K562 (cell line): ENCODE measurements at regions not wholly inside any gene's neighbourhood (a gene's known extent, or its start where the extent isn't known, plus 50 kb on each side); places are given as distances from the start of the nearest gene placed in this dataset.

Experiments
- BRD4 ChIP-seq: fragments of 200-600 bp; sonication (generic); IDR thresholded peaks from 2 replicates; pipeline ENCODE4 v1.6.1; 2017; ENCODE audit warnings: inconsistent platforms
- CHCHD3 ChIP-seq: fragments of 250-450 bp; sonication (Bioruptor Pico); IDR thresholded peaks from 2 replicates; pipeline ENCODE4 v2.1.2; 2022; ENCODE audit warnings: mild to moderate bottlenecking
- EP300 ChIP-seq: IDR thresholded peaks from 2 replicates; pipeline ENCODE4 v1.6.1; 2012; ENCODE audit warnings: low read length, improper control_type of control experiment
- FOXM1 ChIP-seq, 2 experiments: fragments of 450-650 bp in 1 of 2; sonication (generic) in 1 of 2; formaldehyde crosslinking in 1 of 2; IDR thresholded peaks; 2 replicates each; pipeline versions ENCODE4 v1.6.1 to v1.9.0; 2017 to 2022; ENCODE audit warnings: low read depth in 2 of 2, mild to moderate bottlenecking in 2 of 2, missing genetic modification reagents in 1 of 2, moderate library complexity in 1 of 2
- GTF3C2 ChIP-seq: IDR thresholded peaks from 3 replicates; pipeline ENCODE4 v1.6.1; 2011; ENCODE audit warnings: borderline replicate concordance, mild to moderate bottlenecking, moderate library complexity; ENCODE audit not compliant: insufficient read length; ENCODE audit errors: extremely low read depth
- LEF1 ChIP-seq: fragments of 450-650 bp; IDR thresholded peaks from 2 replicates; pipeline ENCODE4 v1.6.1; 2016; ENCODE audit warnings: mild to moderate bottlenecking
- NBN ChIP-seq: fragments of 450-650 bp; IDR thresholded peaks from 2 replicates; pipeline ENCODE4 v1.6.1; 2016; ENCODE audit warnings: low read depth, mild to moderate bottlenecking
- NEUROD1 ChIP-seq: fragments of 150-350 bp; IDR thresholded peaks from 2 replicates; pipeline ENCODE4 v1.6.1; 2014; ENCODE audit warnings: borderline replicate concordance, low read length, low read depth; ENCODE audit not compliant: partially characterized antibody
- SIN3A ChIP-seq, 2 experiments: fragments of 150-350 bp in 1 of 2; IDR thresholded peaks; 2 replicates each; pipeline ENCODE4 v1.6.1; 2011 to 2016; ENCODE audit warnings: borderline replicate concordance in 2 of 2, low read depth in 2 of 2, low read length in 2 of 2, mild to moderate bottlenecking in 2 of 2, moderate library complexity in 2 of 2; ENCODE audit not compliant: control insufficient read depth in 1 of 2
- TAF7 ChIP-seq: fragments of 450-650 bp; IDR thresholded peaks from 2 replicates; pipeline ENCODE4 v1.6.1; 2016; ENCODE audit warnings: missing genetic modification characterization, missing compliant biosample characterization
- ZNF780A ChIP-seq: fragments of 250-450 bp; sonication (Bioruptor Pico); IDR thresholded peaks from 2 replicates; pipeline ENCODE4 v1.5.0; 2021; ENCODE audit warnings: mild to moderate bottlenecking
- TF ChIP-seq, protein P1 (sequence below): fragments of 250-450 bp; sonication (Bioruptor Pico); IDR thresholded peaks from 2 replicates; pipeline ENCODE4 v1.5.0; 2021; ENCODE audit warnings: mild to moderate bottlenecking, borderline replicate concordance
- TF ChIP-seq, protein P2 (sequence below): conservative IDR thresholded peaks from 2 replicates; pipeline ENCODE4 v1.6.1; 2011; ENCODE audit warnings: low read depth, mild to moderate bottlenecking, low read length; ENCODE audit not compliant: control insufficient read depth
- TF ChIP-seq, protein P3 (sequence below): fragments of 450-650 bp; IDR thresholded peaks from 2 replicates; pipeline ENCODE4 v1.6.1; 2018; ENCODE audit warnings: mild to moderate bottlenecking, low read depth; ENCODE audit not compliant: partially characterized antibody

DNA sequence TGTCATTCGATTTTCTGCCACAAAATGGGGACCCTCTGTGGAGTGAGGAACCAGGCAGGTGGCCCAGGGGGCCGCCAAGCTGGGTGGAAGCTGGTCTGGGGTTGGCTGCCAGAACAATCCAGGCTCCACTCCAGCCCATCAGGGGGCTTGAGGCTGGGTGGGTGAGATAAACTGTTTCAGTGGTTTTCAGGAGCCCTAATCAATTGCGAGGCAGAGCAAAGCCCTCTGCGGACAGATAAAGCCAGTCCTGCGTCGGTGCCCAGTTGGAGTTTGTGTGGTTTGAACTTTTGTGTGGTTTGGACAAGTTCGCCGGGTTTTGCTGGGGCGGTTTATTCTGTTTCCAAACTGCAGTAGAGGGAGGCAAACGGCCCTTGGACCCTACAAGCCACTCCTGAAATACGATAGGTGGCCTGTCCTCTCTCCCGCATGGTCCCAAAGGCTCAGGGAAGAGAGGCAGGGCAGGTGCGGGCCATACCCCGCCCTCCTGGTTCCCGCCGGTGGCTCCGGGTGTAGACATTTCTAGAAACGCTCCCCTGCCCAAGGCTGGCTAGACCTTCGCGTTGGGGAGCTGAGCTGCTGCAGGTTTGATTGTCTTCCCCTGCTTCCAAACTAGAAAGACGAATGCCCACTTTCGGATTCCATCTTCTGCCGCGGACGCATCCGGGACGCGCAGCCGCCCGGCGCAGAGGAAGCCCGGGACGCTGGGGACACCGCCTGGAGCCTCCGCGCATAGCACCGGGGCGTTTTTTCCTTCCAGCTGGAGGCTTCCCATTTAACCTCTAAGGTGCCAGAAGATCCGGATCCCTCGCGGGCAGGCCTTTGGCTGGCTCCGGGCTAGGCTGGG, 169.0 kb upstream of the BCOR start (continued):
- TF ChIP-seq GTF3C2 (no peak), SIN3A (IDR thresholded peaks at IDR 0.05; ENCODE audit: borderline replicate concordance in 2 of 2, control insufficient read depth in 1 of 2, low read depth in 2 of 2, low read length in 2 of 2) (no peak), BRD4 (no peak), ZNF780A (no peak), EP300 (peak; percentile 48; the same call in 1 of the 2 replicates), LEF1 (no peak), NEUROD1 (no peak), NBN (no peak), CHCHD3 (no peak), TAF7 (tag) (no peak), FOXM1 (IDR thresholded peaks at IDR 0.05; ENCODE audit: low read depth) (no peak), FOXM1 (CRISPR knock-in tag; IDR thresholded peaks at IDR 0.05; ENCODE audit: low read depth) (no peak)
- TF ChIP-seq, protein P1, sequence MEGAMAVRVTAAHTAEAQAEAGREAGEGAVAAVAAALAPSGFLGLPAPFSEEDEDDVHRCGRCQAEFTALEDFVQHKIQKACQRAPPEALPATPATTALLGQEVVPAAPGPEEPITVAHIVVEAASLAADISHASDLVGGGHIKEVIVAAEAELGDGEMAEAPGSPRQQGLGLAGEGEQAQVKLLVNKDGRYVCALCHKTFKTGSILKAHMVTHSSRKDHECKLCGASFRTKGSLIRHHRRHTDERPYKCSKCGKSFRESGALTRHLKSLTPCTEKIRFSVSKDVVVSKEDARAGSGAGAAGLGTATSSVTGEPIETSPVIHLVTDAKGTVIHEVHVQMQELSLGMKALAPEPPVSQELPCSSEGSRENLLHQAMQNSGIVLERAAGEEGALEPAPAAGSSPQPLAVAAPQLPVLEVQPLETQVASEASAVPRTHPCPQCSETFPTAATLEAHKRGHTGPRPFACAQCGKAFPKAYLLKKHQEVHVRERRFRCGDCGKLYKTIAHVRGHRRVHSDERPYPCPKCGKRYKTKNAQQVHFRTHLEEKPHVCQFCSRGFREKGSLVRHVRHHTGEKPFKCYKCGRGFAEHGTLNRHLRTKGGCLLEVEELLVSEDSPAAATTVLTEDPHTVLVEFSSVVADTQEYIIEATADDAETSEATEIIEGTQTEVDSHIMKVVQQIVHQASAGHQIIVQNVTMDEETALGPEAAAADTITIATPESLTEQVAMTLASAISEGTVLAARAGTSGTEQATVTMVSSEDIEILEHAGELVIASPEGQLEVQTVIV (CRISPR knock-in tag) = no peak
- TF ChIP-seq, protein P2, sequence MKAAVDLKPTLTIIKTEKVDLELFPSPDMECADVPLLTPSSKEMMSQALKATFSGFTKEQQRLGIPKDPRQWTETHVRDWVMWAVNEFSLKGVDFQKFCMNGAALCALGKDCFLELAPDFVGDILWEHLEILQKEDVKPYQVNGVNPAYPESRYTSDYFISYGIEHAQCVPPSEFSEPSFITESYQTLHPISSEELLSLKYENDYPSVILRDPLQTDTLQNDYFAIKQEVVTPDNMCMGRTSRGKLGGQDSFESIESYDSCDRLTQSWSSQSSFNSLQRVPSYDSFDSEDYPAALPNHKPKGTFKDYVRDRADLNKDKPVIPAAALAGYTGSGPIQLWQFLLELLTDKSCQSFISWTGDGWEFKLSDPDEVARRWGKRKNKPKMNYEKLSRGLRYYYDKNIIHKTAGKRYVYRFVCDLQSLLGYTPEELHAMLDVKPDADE = no peak
- TF ChIP-seq, protein P3, sequence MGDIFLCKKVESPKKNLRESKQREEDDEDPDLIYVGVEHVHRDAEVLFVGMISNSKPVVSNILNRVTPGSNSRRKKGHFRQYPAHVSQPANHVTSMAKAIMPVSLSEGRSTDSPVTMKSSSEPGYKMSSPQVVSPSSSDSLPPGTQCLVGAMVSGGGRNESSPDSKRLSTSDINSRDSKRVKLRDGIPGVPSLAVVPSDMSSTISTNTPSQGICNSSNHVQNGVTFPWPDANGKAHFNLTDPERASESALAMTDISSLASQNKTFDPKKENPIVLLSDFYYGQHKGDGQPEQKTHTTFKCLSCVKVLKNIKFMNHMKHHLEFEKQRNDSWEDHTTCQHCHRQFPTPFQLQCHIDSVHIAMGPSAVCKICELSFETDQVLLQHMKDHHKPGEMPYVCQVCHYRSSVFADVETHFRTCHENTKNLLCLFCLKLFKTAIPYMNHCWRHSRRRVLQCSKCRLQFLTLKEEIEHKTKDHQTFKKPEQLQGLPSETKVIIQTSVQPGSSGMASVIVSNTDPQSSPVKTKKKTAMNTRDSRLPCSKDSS = no peak
